Coronary artery (tissue), 2 donors: ENCODE measurements at regions not wholly inside any gene's neighbourhood (a gene's known extent, or its start where the extent isn't known, plus 50 kb on each side); places are given as distances from the start of the nearest gene placed in this dataset.

Source experiments
- DNase-seq: peaks from one replicate; pipeline ENCODE4 v3.0.0-alpha.2; 2017; ENCODE audit warnings: low spot score
- H3K27ac ChIP-seq, 2 donors: fragments of 200-600 bp; sonication (generic); one replicate each; pipeline ENCODE4 v1.5.1; 2016 to 2019
- H3K4me3 ChIP-seq: fragments of 200-600 bp; sonication (generic); 2 replicates; pipeline ENCODE4 v1.5.1; 2016; ENCODE audit warnings: mild to moderate bottlenecking, moderate library complexity
- TF ChIP-seq, protein P1 (sequence below): fragments of 200-600 bp; sonication (generic); IDR thresholded peaks from one replicate; pipeline ENCODE4 v1.5.1; 2019; ENCODE audit warnings: antibody characterized with exemption

DNA sequence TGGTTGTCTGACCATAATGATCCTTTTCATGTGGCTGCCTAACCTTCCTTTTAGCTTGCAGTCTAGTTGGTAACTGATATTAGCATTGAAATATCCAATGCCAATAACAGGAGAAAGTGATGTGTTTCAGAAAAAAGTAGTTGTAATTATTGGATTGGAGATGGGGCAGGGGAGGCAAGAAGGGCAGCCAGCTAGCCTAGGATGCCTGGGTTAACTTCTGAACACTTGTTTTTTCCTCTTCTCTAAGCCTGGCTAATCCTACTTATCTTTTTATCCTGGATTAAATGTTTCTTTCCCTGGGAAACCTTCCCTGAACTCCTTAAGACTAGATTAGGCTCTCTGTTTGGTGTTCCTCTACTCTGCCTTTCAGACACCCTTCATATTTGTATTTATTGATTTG is 380.2 kb downstream of the TMEM135 start:
- H3K27ac ChIP-seq = no peak overlapping the region
- DNase-seq = no peak
- no peak overlapping the region for H3K4me3 ChIP-seq
- TF ChIP-seq, protein P1, sequence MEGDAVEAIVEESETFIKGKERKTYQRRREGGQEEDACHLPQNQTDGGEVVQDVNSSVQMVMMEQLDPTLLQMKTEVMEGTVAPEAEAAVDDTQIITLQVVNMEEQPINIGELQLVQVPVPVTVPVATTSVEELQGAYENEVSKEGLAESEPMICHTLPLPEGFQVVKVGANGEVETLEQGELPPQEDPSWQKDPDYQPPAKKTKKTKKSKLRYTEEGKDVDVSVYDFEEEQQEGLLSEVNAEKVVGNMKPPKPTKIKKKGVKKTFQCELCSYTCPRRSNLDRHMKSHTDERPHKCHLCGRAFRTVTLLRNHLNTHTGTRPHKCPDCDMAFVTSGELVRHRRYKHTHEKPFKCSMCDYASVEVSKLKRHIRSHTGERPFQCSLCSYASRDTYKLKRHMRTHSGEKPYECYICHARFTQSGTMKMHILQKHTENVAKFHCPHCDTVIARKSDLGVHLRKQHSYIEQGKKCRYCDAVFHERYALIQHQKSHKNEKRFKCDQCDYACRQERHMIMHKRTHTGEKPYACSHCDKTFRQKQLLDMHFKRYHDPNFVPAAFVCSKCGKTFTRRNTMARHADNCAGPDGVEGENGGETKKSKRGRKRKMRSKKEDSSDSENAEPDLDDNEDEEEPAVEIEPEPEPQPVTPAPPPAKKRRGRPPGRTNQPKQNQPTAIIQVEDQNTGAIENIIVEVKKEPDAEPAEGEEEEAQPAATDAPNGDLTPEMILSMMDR = no peak

DNA sequence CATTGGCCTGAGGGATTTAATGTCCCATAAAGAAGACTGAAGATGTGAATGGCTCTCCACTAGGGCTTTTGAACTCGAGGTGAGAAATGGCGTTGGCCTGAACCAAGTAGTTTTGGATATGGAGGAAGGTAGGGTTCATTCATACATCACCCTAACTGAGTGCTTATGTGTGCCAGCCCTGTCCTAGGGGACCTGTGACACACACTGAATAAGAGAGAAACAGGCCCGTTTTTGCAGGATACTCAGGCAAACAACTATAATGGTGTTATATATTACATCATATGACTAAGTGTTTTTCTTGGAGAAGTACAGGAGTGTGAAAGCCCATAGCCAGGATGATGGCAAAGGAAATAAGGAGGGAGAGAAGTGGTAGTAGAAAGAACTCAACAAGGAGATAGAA is 368.1 kb downstream of the TMEM135 start:
- H3K27ac ChIP-seq = peak overlapping the region in 1 of 2 donors; percentile 5
- no peak overlapping the region for H3K4me3 ChIP-seq
- TF ChIP-seq, protein P1 = no peak
- DNase-seq = no peak

DNA sequence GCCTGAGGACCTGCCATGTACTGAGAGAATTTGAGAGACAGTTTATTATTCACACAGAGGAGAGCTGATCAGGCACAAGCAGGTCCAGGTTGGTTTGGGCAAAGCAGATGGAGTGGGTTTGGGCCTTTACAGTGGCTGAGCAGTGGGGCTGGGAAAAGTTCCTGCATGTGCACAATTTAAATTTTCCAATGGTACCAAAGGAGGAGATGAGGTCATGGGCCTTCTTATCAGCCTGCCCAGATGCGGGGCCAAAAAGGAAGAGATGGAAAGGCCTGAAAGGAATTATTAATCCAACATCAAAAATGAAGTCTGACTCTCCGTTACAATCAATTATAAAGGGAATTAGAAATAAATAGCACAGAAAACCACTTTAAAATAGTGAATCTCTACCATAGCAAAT is 367.6 kb downstream of the TMEM135 start:
- H3K27ac ChIP-seq = peak overlapping the region in 1 of 2 donors; percentile 5
- no peak for DNase-seq
- no peak overlapping the region for H3K4me3 ChIP-seq
- TF ChIP-seq, protein P1 = no peak

DNA sequence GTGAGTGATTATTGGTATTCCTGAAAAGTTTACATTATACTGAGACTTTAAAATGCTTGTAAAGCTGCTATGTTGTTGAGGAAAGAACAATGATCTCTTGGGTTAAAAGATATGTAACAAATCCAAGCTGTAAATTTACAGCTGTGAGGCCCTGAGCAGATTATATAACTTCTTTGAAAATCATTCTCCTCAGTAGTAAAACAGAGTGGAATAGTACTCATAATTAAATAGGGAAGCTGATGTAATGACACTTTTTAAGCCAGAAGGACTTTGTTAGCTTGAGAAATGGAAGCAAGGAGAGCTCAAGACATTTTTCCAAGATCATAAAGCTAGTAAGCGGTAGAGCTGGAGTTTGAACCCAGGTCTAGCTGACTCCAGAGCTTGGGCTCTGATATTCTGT is 363.9 kb downstream of the TMEM135 start:
- no peak for DNase-seq
- TF ChIP-seq, protein P1 = no peak

DNA sequence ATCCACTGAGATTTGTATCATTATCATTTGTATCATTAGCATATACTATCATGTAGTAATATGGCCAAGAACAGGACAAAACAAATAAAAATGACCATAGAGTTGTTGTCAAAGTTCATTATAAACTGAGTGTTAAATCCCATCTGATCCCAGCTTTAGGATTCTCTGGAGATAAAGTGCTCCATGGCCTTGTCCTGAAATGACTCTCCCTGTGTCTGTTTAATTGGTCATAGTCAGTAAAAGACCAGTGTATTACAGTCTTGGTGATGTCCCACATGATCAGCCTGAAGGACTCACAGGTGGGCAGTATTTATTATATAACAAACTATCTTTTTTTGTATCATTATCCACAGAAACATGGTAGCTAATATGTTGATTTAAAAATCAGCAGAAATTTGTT is 361.6 kb downstream of the TMEM135 start:
- Histone ChIP-seq H3K27ac (peak overlapping the region in 1 of 2 donors; percentile 5), H3K4me3 (no peak overlapping the region)
- TF ChIP-seq, protein P1 = no peak
- DNase-seq = no peak

More for the DNA sequence above, 363.9 kb downstream of the TMEM135 start:
- Histone ChIP-seq H3K27ac (no peak overlapping the region), H3K4me3 (no peak overlapping the region)

DNA sequence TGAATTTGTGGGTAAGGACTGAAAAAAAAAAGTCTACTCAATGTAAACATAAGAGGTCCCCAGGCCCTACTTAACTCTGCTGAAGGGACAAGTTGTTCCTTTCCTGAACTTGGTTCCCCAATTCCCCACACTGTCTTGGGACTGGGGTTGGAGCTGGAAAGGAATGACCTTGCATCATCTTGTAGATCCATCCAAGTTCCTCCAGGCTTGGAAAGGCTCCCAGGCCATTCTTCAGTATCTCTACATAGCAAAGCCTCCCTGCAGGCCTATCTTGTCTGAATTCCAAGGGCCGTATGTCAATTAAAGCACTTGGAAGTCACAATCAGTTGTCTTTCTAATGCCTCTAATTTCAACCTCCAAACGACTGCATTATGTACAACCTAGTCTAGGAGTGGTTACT is 361.2 kb downstream of the TMEM135 start:
- TF ChIP-seq, protein P1 = no peak
- Histone ChIP-seq H3K27ac (peak overlapping the region in 1 of 2 donors; percentile 5), H3K4me3 (no peak overlapping the region)
- no peak for DNase-seq

DNA sequence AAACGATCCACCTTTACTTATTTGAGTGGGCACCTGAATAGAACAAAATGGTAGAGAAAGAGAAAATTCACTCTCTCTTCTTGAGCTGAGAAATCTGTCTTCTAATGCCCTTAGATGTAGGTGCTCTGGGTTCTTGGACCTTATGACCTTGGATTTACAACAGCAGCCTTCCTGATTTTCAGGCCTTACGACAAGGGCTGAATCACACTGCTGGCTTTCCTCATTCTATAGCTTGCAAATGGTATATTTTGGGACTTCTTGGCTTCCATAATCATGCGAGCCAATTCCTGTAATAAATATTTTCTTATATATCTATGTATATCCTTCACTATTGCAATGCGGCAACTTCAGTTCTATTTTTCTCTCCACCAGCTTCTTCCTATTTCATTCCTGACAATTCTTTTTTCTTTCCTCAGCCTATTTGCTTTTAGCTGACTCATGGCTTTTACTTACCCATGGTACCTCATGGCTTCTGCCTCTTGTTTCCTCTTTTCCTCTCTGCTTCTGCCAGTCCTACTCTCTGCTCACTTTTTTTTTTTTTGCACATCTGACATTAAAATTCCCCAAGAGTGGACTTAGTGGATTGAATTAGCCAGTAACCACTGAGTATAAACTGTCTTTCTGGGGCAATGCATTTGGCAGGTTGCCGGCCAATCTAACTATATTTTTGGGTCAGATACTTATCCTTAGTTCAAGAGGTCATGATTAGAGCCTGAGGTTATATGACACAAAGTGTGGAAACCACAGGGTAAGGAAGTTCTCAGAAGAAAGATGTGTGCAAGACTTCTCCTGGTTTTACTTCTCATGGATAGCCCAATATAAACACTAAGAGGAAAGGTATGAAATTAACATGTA is 359.5 kb downstream of the TMEM135 start:
- no peak for DNase-seq
- no peak overlapping the region for H3K4me3 ChIP-seq
- TF ChIP-seq, protein P1 = no peak
- no peak overlapping the region for H3K27ac ChIP-seq
